ENCODE measurements at regions not wholly inside any gene's neighbourhood (a gene's known extent, or its start where the extent isn't known, plus 50 kb on each side); places are given as distances from the start of the nearest gene placed in this dataset.

- Histone ChIP-seq H4K8ac (replicated peaks; ENCODE audit: insufficient read length, low read depth, low read length) (no peak overlapping the region), H2BK12ac (ENCODE audit: insufficient read length, low read depth, low read length) (no peak overlapping the region), H3K27ac (ENCODE audit: insufficient read length, low read depth, low read length) (no peak overlapping the region), H2BK20ac (ENCODE audit: low read depth, low read length, poor library complexity, severe bottlenecking) (no peak overlapping the region), H4K91ac (ENCODE audit: insufficient read length, low read depth, low read length) (no peak overlapping the region), H2AK5ac (ENCODE audit: insufficient read length, low read length) (no peak overlapping the region), H3K9ac (ENCODE audit: extremely low read depth, insufficient read length, low read length) (no peak overlapping the region), H2BK120ac (ENCODE audit: low read depth, low read length, poor library complexity, severe bottlenecking) (no peak overlapping the region), H2AFZ (ENCODE audit: low read length) (no peak overlapping the region), H2BK15ac (ENCODE audit: low read depth, low read length) (no peak overlapping the region), H4K5ac (ENCODE audit: insufficient read length, low read depth, low read length) (no peak overlapping the region), H4K20me1 (ENCODE audit: control insufficient read depth, insufficient read depth, insufficient read length) (no peaks in the 10 kb centered on the region), H3K23me2 (ENCODE audit: insufficient read length, low read depth, low read length, poor library complexity, severe bottlenecking) (no peaks in the 10 kb centered on the region), H3K18ac (ENCODE audit: insufficient read length, low read depth, low read length) (no peak overlapping the region), H3K23ac (ENCODE audit: insufficient read length, low read depth, low read length) (no peak overlapping the region), H3K14ac (ENCODE audit: insufficient read depth, low read length) (no peak overlapping the region), H2BK5ac (ENCODE audit: insufficient read length, low read length) (no peak overlapping the region), H3K79me2 (ENCODE audit: insufficient read depth, low read length) (no peaks in the 10 kb centered on the region), H3K9me3 (ENCODE audit: control insufficient read depth, low read depth, low read length) (no peaks in the 10 kb centered on the region), H3K4me2 (ENCODE audit: insufficient read depth, insufficient read length, low read length) (no peak overlapping the region), H3K4me1 (ENCODE audit: insufficient read depth, low read length) (no peaks in the 10 kb centered on the region), H3T11ph (ENCODE audit: low read length) (no peak overlapping the region), H3K79me1 (ENCODE audit: insufficient read depth, low read depth, low read length, poor library complexity, severe bottlenecking) (no peaks in the 10 kb centered on the region), H3K27me3 (ENCODE audit: insufficient read depth, low read length) (no peaks in the 10 kb centered on the region), H3K56ac (ENCODE audit: insufficient read length, low read depth, low read length) (no peak overlapping the region), H3K4ac (ENCODE audit: low read depth, low read length) (no peak overlapping the region)
- Mint-ChIP-seq H3K4me3 (no peak overlapping the region), H3K27ac (no peak overlapping the region), H3K27me3 (ENCODE audit: low read depth) (no peaks in the 10 kb centered on the region), H3K36me3 (ENCODE audit: insufficient read depth in 1 of 3, low read depth in 3 of 3) (no peaks in the 10 kb centered on the region), H3K9me3 (no peaks in the 10 kb centered on the region), H3K4me1 (no peaks in the 10 kb centered on the region)
- DNase-seq: no peak
- no peak for TF ChIP-seq CTCF (conservative IDR thresholded peaks at IDR 0.05)
Observed at GRCh38 chr6:91094806-91095475, 508.1 kb upstream of the MAP3K7 start.

All from H9 (cell line).